Rectal smooth muscle tissue (tissue), 1 donor: ENCODE measurements at regions not wholly inside any gene's neighbourhood (a gene's known extent, or its start where the extent isn't known, plus 50 kb on each side); places are given as distances from the start of the nearest gene placed in this dataset.
A peak's percentile ranks its signal among the peaks of the same experiment; 100 is the strongest.

Experiments
- H3K27ac ChIP-seq: one replicate; pipeline ENCODE4 v1.7.0; 2013; ENCODE audit warnings: low read depth, low read length, inconsistent platforms
- H3K27me3 ChIP-seq: one replicate; pipeline ENCODE4 v1.7.0; 2013; ENCODE audit warnings: low read length; ENCODE audit not compliant: control insufficient read depth, insufficient read depth
- H3K36me3 ChIP-seq: one replicate; pipeline ENCODE4 v1.7.0; 2013; ENCODE audit warnings: low read length; ENCODE audit not compliant: control insufficient read depth, insufficient read depth
- H3K4me1 ChIP-seq: one replicate; pipeline ENCODE4 v1.7.0; 2013; ENCODE audit warnings: low read length; ENCODE audit not compliant: control insufficient read depth, insufficient read depth
- H3K4me3 ChIP-seq: one replicate; pipeline ENCODE4 v1.7.0; 2013; ENCODE audit warnings: low read length
- H3K9ac ChIP-seq: one replicate; pipeline ENCODE4 v1.7.0; 2013; ENCODE audit warnings: low read length

- no peak overlapping the region for H3K9ac ChIP-seq
Measured at GRCh38 chr3:150174179-150174578, 203.5 kb upstream of the PFN2 start.

GRCh38 chr3:150172356-150172755, 201.7 kb upstream of the PFN2 start:
- H3K27ac ChIP-seq: no peak overlapping the region
- H3K36me3 ChIP-seq: no peaks in the 10 kb centered on the region
- no peaks in the 10 kb centered on the region for H3K27me3 ChIP-seq
- H3K4me1 ChIP-seq: peaks cover 10% of the 10 kb centered on the region
- H3K9ac ChIP-seq: no peak overlapping the region
- no peak overlapping the region for H3K4me3 ChIP-seq

More at GRCh38 chr3:150174179-150174578, 203.5 kb upstream of the PFN2 start:
- no peak overlapping the region for H3K27ac ChIP-seq
- H3K4me1 ChIP-seq: peaks cover 4% of the 10 kb centered on the region
- no peaks in the 10 kb centered on the region for H3K36me3 ChIP-seq
- no peaks in the 10 kb centered on the region for H3K27me3 ChIP-seq
- H3K4me3 ChIP-seq: no peak overlapping the region

- Histone ChIP-seq H3K27ac (no peak overlapping the region), H3K36me3 (no peaks in the 10 kb centered on the region), H3K9ac (no peak overlapping the region), H3K4me3 (no peak overlapping the region), H3K27me3 (no peaks in the 10 kb centered on the region), H3K4me1 (peaks cover 10% of the 10 kb centered on the region)
Measured at GRCh38 chr3:150170852-150171520, 200.3 kb upstream of the PFN2 start.

- Histone ChIP-seq H3K27me3 (no peaks in the 10 kb centered on the region), H3K4me3 (no peak overlapping the region), H3K4me1 (peaks cover 10% of the 10 kb centered on the region), H3K36me3 (no peaks in the 10 kb centered on the region), H3K9ac (no peak overlapping the region), H3K27ac (no peak overlapping the region)
Measured at GRCh38 chr3:150169330-150169940, 198.7 kb upstream of the PFN2 start.

- H3K27ac ChIP-seq: no peak overlapping the region
Measured at GRCh38 chr3:150168698-150169097, 198.0 kb upstream of the PFN2 start.

GRCh38 chr3:150165396-150166094, 194.8 kb upstream of the PFN2 start:
- peaks cover 10% of the 10 kb centered on the region for H3K4me1 ChIP-seq
- no peak overlapping the region for H3K9ac ChIP-seq
- H3K4me3 ChIP-seq: no peak overlapping the region
- no peaks in the 10 kb centered on the region for H3K36me3 ChIP-seq
- no peak overlapping the region for H3K27ac ChIP-seq
- H3K27me3 ChIP-seq: no peaks in the 10 kb centered on the region

More at GRCh38 chr3:150168698-150169097, 198.0 kb upstream of the PFN2 start:
- Histone ChIP-seq H3K9ac (no peak overlapping the region), H3K27me3 (no peaks in the 10 kb centered on the region), H3K4me3 (no peak overlapping the region), H3K36me3 (no peaks in the 10 kb centered on the region), H3K4me1 (peaks cover 10% of the 10 kb centered on the region)

GRCh38 chr3:150161011-150161410, 190.3 kb upstream of the PFN2 start:
- H3K27ac ChIP-seq: no peak overlapping the region
- H3K27me3 ChIP-seq: no peaks in the 10 kb centered on the region
- H3K9ac ChIP-seq: no peak overlapping the region
- no peaks in the 10 kb centered on the region for H3K36me3 ChIP-seq
- H3K4me3 ChIP-seq: no peak overlapping the region
- H3K4me1 ChIP-seq: no peaks in the 10 kb centered on the region

- Histone ChIP-seq H3K4me1 (no peaks in the 10 kb centered on the region), H3K4me3 (no peak overlapping the region), H3K9ac (no peak overlapping the region), H3K27ac (no peak overlapping the region), H3K27me3 (no peaks in the 10 kb centered on the region), H3K36me3 (no peaks in the 10 kb centered on the region)
Measured at GRCh38 chr3:150158943-150159625, 188.4 kb upstream of the PFN2 start.

GRCh38 chr3:150152567-150152966, 181.9 kb upstream of the PFN2 start:
- H3K27ac ChIP-seq: no peak overlapping the region
- no peaks in the 10 kb centered on the region for H3K36me3 ChIP-seq
- H3K9ac ChIP-seq: no peak overlapping the region
- H3K4me1 ChIP-seq: peaks cover 1% of the 10 kb centered on the region
- no peaks in the 10 kb centered on the region for H3K27me3 ChIP-seq
- no peak overlapping the region for H3K4me3 ChIP-seq

GRCh38 chr3:150150633-150151032, 179.9 kb upstream of the PFN2 start:
- Histone ChIP-seq H3K27me3 (no peaks in the 10 kb centered on the region), H3K36me3 (no peaks in the 10 kb centered on the region), H3K9ac (no peak overlapping the region), H3K4me1 (peaks cover 11% of the 10 kb centered on the region), H3K4me3 (no peak overlapping the region), H3K27ac (no peak overlapping the region)

- Histone ChIP-seq H3K36me3 (no peaks in the 10 kb centered on the region), H3K27me3 (no peaks in the 10 kb centered on the region), H3K4me1 (peaks cover 13% of the 10 kb centered on the region), H3K4me3 (no peak overlapping the region), H3K27ac (peak overlapping the region; percentile 4), H3K9ac (no peak overlapping the region)
Measured at GRCh38 chr3:150149651-150150051, 179.0 kb upstream of the PFN2 start.

- H3K27me3 ChIP-seq: no peaks in the 10 kb centered on the region
- peaks cover 13% of the 10 kb centered on the region for H3K4me1 ChIP-seq
- no peak overlapping the region for H3K9ac ChIP-seq
- H3K4me3 ChIP-seq: no peak overlapping the region
- H3K27ac ChIP-seq: peak overlapping the region; percentile 80
- no peaks in the 10 kb centered on the region for H3K36me3 ChIP-seq
Measured at GRCh38 chr3:150148227-150148626, 177.5 kb upstream of the PFN2 start.
